ENCODE measurements at regions not wholly inside any gene's neighbourhood (a gene's known extent, or its start where the extent isn't known, plus 50 kb on each side); places are given as distances from the start of the nearest gene placed in this dataset.

DNA sequence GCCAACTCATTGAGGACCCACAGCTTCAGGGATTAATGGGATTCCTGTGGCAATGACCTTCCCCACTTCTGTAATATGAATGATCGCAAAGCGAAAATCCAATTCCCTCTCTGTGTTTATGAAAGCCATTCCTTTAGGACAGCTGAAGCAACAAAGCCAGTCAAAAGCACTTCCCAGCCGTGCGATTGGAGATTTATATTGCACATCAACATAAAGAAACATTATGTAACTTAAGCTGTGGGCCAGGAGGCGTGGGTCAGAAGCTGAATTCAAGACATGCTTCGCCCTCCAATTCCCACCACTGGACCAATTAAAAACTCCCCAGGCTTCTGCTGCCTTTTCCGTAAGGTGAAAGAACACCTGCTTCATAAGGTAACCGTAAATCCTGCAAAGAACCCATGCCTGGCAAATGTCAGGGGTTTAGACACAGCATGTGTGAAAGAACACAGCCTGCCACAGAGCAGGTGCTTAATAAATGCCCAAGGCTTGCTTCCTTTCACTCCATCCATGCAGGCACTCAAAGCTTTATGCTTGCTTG is 138.9 kb upstream of the SOD1 start:
- no peak for TF ChIP-seq EZH2 (IDR thresholded peaks at IDR 0.05)
- no peak for TF ChIP-seq POLR2AphosphoS5 (IDR thresholded peaks at IDR 0.05; ENCODE audit: borderline replicate concordance, low read depth, low read length)

All from SK-N-MC (cell line).